Karpas-422 (cell line): ENCODE measurements at regions not wholly inside any gene's neighbourhood (a gene's known extent, or its start where the extent isn't known, plus 50 kb on each side); places are given as distances from the start of the nearest gene placed in this dataset.

Experiments used
- DNase-seq: peaks from one replicate; pipeline ENCODE4 v3.0.0-alpha.2; 2015
- H2AFZ ChIP-seq: fragments of 200-600 bp; sonication (generic); 2 replicates; pipeline ENCODE4 v1.6.1; 2014; ENCODE audit warnings: antibody characterized with exemption, low read length, mixed read lengths
- H3K27ac ChIP-seq: fragments of 200-600 bp; sonication (generic); 2 replicates; pipeline ENCODE4 v1.5.1; 2014; ENCODE audit warnings: mild to moderate bottlenecking, low read length, moderate library complexity
- H3K27me3 ChIP-seq: fragments of 200-600 bp; sonication (generic); 2 replicates; pipeline ENCODE4 v1.6.1; 2014; ENCODE audit warnings: low read length, mixed read lengths
- H3K36me3 ChIP-seq: fragments of 200-600 bp; sonication (generic); 2 replicates; pipeline ENCODE4 v1.6.1; 2014; ENCODE audit warnings: low read length, mixed read lengths; ENCODE audit not compliant: insufficient read depth
- H3K4me1 ChIP-seq: fragments of 200-600 bp; sonication (generic); 2 replicates; pipeline ENCODE4 v1.6.1; 2014; ENCODE audit warnings: mild to moderate bottlenecking, low read length, mixed read lengths
- H3K4me2 ChIP-seq: fragments of 200-600 bp; sonication (generic); 2 replicates; pipeline ENCODE4 v1.6.1; 2014; ENCODE audit warnings: low read length, low read depth, mild to moderate bottlenecking; ENCODE audit not compliant: poor library complexity, severe bottlenecking
- H3K4me3 ChIP-seq: fragments of 200-600 bp; sonication (generic); 2 replicates; pipeline ENCODE4 v1.5.1; 2014; ENCODE audit warnings: mild to moderate bottlenecking, antibody characterized with exemption, low read length, mixed read lengths
- H3K79me2 ChIP-seq: fragments of 200-600 bp; sonication (generic); 2 replicates; pipeline ENCODE4 v1.6.1; 2014; ENCODE audit warnings: mild to moderate bottlenecking, low read length, mixed read lengths
- H3K9ac ChIP-seq: fragments of 200-600 bp; sonication (generic); 2 replicates; pipeline ENCODE4 v1.6.0; 2014; ENCODE audit warnings: low read length
- H3K9me2 ChIP-seq: fragments of 200-600 bp; sonication (generic), shearing (Covaris generic); replicated peaks from 2 replicates; pipeline ENCODE4 v1.6.0; 2014; ENCODE audit warnings: mild to moderate bottlenecking, low read length, moderate library complexity; ENCODE audit not compliant: insufficient read depth
- H3K9me3 ChIP-seq: fragments of 300-700, 200-600 bp; sonication (generic); 2 replicates; pipeline ENCODE4 v1.6.1; 2014; ENCODE audit warnings: low read length, mixed read lengths
- H4K20me1 ChIP-seq: fragments of 200-600 bp; sonication (generic); 2 replicates; pipeline ENCODE4 v1.6.1; 2014; ENCODE audit warnings: mild to moderate bottlenecking, antibody characterized with exemption, low read length, low read depth; ENCODE audit not compliant: insufficient read depth

DNA sequence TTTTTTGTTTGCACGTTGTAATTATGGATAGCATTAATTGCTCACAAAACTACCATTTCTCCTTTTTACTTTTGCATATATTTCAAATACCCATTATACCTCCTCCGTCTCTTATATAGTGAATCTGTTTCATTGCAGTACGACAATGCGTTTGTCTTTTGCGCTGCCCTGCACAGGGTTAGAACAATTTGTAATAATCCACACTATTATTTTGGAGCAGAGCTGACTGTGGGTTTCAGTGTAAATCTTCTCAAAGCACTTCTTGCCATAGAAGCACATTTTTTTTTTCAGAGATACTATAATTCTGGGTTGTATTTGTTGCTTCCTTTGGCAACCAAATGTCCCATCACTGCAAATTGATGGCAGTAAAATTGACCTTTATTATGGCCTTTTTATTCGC is 451.8 kb upstream of the STXBP6 start:
- no peak overlapping the region for H2AFZ ChIP-seq
- H3K9me2 ChIP-seq: no peaks in the 10 kb centered on the region

GRCh38 chr14:25488961-25489360 is 439.0 kb upstream of the STXBP6 start:
- H3K4me2 ChIP-seq: no peak overlapping the region
- no peak overlapping the region for H2AFZ ChIP-seq
- H3K27ac ChIP-seq: no peak overlapping the region
- H3K4me1 ChIP-seq: no peaks in the 10 kb centered on the region
- no peaks in the 10 kb centered on the region for H3K79me2 ChIP-seq
- H3K36me3 ChIP-seq: no peaks in the 10 kb centered on the region
- no peaks in the 10 kb centered on the region for H3K9me2 ChIP-seq
- peaks cover 69% of the 10 kb centered on the region for H3K9me3 ChIP-seq
- H3K9ac ChIP-seq: no peak overlapping the region
- H4K20me1 ChIP-seq: no peaks in the 10 kb centered on the region
- DNase-seq: no peak
- no peaks in the 10 kb centered on the region for H3K27me3 ChIP-seq
- no peak overlapping the region for H3K4me3 ChIP-seq

More for the DNA sequence above, 451.8 kb upstream of the STXBP6 start:
- Histone ChIP-seq H3K9me3 (peaks cover 74% of the 10 kb centered on the region), H3K27ac (no peak overlapping the region), H3K9ac (no peak overlapping the region), H3K36me3 (no peaks in the 10 kb centered on the region), H3K4me1 (no peaks in the 10 kb centered on the region), H4K20me1 (no peaks in the 10 kb centered on the region), H3K27me3 (no peaks in the 10 kb centered on the region), H3K4me3 (no peak overlapping the region), H3K4me2 (no peak overlapping the region), H3K79me2 (no peaks in the 10 kb centered on the region)
- no peak for DNase-seq

GRCh38 chr14:25485381-25485780 is 435.4 kb upstream of the STXBP6 start:
- no peaks in the 10 kb centered on the region for H3K9me2 ChIP-seq
- H3K4me1 ChIP-seq: no peaks in the 10 kb centered on the region
- no peak overlapping the region for H3K4me2 ChIP-seq
- no peak overlapping the region for H2AFZ ChIP-seq
- no peaks in the 10 kb centered on the region for H4K20me1 ChIP-seq
- H3K9ac ChIP-seq: no peak overlapping the region
- H3K79me2 ChIP-seq: no peaks in the 10 kb centered on the region
- no peaks in the 10 kb centered on the region for H3K27me3 ChIP-seq
- H3K36me3 ChIP-seq: no peaks in the 10 kb centered on the region
- no peak overlapping the region for H3K27ac ChIP-seq
- no peak for DNase-seq
- H3K4me3 ChIP-seq: no peak overlapping the region
- peaks cover 70% of the 10 kb centered on the region for H3K9me3 ChIP-seq

DNA sequence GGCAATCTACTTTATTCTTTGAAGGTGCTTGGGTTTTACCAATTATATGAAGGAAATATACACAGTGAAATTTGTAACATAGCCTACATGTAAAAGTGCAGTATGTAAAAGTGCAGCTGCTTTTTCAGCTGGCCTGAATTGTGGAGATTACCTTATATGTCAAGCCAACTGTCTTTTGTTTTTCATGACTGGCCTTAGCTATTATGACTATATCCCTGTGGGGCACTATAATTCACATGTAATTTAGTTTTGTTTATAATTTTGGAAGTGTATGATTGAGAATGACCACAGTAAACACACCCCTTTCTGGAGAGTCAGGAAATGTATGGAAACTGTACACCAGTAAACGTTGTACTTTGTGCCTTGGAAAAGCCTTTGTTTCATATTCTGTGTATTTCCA is 435.0 kb upstream of the STXBP6 start:
- no peak for DNase-seq

DNA sequence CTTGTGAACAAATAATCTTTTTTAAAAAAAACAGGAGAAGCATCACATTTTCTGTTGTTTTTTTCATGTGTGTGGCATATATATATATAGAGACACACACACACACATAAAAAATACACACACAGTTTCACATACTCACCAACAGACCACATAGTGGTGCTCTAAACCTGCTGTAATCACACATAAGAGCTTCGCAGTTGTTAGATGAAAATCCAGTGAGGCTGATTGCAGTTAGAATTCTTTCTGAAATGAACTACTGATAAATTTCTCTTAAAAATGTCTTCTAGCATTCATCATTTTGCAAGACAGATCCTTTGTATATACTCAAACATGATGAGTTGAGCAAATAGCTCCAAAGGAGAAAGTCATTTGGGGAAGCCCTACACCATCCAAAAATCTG is 434.3 kb upstream of the STXBP6 start:
- H3K4me3 ChIP-seq: no peak overlapping the region
- H3K9me3 ChIP-seq: peaks cover 63% of the 10 kb centered on the region
- H3K9me2 ChIP-seq: no peaks in the 10 kb centered on the region
- no peak for DNase-seq
- no peaks in the 10 kb centered on the region for H3K27me3 ChIP-seq
- H3K4me2 ChIP-seq: no peak overlapping the region
- no peaks in the 10 kb centered on the region for H3K36me3 ChIP-seq
- H3K9ac ChIP-seq: no peak overlapping the region
- no peaks in the 10 kb centered on the region for H4K20me1 ChIP-seq
- H3K4me1 ChIP-seq: no peaks in the 10 kb centered on the region
- H2AFZ ChIP-seq: no peak overlapping the region
- H3K79me2 ChIP-seq: no peaks in the 10 kb centered on the region
- no peak overlapping the region for H3K27ac ChIP-seq

More for the DNA sequence above, 435.0 kb upstream of the STXBP6 start:
- H4K20me1 ChIP-seq: no peaks in the 10 kb centered on the region
- H3K4me3 ChIP-seq: no peak overlapping the region
- H3K27ac ChIP-seq: no peak overlapping the region
- no peaks in the 10 kb centered on the region for H3K9me2 ChIP-seq
- H3K4me1 ChIP-seq: no peaks in the 10 kb centered on the region
- H3K4me2 ChIP-seq: no peak overlapping the region
- H3K79me2 ChIP-seq: no peaks in the 10 kb centered on the region
- H3K27me3 ChIP-seq: no peaks in the 10 kb centered on the region
- no peaks in the 10 kb centered on the region for H3K36me3 ChIP-seq
- H3K9ac ChIP-seq: no peak overlapping the region
- no peak overlapping the region for H2AFZ ChIP-seq
- peaks cover 66% of the 10 kb centered on the region for H3K9me3 ChIP-seq

DNA sequence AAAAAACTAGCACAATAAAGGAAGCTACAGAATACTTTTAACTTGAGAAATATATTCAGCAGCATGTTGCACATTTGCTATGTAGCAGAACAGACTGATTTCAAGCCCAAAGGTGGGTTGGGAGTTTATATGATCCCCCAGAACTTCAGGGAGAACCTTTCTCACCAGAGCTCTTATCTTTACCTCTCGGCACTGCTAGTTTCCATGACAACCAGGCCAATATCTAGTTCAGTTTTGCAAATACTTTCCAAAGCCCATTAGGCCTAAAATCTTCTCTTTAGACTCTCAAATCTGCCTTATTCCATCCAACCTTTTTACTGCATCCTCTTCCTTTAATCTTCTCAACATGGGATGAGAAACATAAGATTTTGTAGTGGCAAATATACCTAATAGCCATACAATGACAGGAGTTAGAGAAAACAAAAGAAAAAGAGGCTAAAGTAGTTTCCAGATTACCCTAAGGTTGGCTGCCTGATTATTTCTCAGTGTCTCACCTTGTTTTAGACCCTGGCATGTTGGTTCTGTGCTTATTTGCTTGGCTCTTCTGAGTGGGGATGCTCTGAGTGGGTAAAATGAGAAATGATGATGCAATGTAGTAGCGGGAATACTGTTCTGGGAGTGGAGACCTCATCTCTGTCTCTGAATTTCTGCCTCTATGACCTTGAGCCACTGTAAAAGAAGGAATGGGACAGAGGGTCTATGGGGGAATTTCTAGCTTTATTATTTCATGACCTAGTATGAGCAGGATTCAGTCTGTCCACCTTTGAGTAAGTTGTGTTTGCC is 427.6 kb upstream of the STXBP6 start:
- H3K9me3 ChIP-seq: peaks cover 64% of the 10 kb centered on the region
- H3K27me3 ChIP-seq: no peaks in the 10 kb centered on the region
- no peaks in the 10 kb centered on the region for H4K20me1 ChIP-seq
- no peak overlapping the region for H3K4me2 ChIP-seq
- no peak overlapping the region for H3K27ac ChIP-seq
- H3K9me2 ChIP-seq: no peaks in the 10 kb centered on the region
- no peaks in the 10 kb centered on the region for H3K36me3 ChIP-seq
- H3K4me3 ChIP-seq: no peak overlapping the region
- DNase-seq: no peak
- H3K4me1 ChIP-seq: no peaks in the 10 kb centered on the region
- no peak overlapping the region for H3K9ac ChIP-seq
- no peak overlapping the region for H2AFZ ChIP-seq
- H3K79me2 ChIP-seq: no peaks in the 10 kb centered on the region

DNA sequence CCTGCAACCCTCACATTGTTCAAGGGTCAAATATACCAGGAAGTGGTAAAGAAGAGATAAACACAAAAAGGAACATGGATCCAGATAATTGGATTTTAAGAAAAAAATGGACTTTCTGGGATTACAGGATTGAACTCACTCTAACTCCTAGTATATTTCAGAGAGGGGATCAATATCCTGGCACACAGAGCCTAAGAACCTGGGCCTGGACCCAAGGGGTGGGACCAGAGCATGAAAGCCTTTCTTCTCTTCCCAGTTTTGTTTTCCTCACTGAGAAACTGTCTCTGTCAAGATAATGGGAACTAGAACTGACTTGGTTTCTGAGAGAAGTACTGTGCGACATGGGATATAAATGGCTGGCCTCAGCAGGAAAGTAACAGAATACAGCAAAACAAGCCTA is 422.8 kb upstream of the STXBP6 start:
- no peak overlapping the region for H3K27ac ChIP-seq
- H4K20me1 ChIP-seq: no peaks in the 10 kb centered on the region
- no peaks in the 10 kb centered on the region for H3K9me2 ChIP-seq
- DNase-seq: no peak
- no peak overlapping the region for H3K4me3 ChIP-seq
- H3K4me1 ChIP-seq: no peaks in the 10 kb centered on the region
- no peak overlapping the region for H3K4me2 ChIP-seq
- no peaks in the 10 kb centered on the region for H3K36me3 ChIP-seq
- no peak overlapping the region for H3K9ac ChIP-seq
- no peak overlapping the region for H2AFZ ChIP-seq
- peaks cover 68% of the 10 kb centered on the region for H3K9me3 ChIP-seq
- H3K79me2 ChIP-seq: no peaks in the 10 kb centered on the region
- H3K27me3 ChIP-seq: no peaks in the 10 kb centered on the region

DNA sequence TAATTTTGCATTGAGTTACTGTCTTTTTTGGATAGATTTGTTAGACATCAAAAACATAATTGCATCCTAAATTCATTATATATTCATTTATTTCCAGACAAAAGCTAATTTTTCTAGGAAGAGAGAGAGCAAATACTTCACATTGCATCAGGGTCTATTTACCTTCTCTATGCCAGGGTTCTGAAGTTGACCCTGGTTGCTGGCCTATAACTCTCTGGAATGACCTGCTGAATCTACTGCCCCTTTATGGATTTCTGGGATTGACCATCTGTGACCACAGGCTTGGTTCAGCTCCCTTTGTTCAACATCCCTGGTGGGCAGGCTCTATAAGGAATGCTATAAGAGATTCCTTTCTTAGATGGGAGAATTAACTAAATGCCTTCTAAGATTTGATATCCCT is 414.8 kb upstream of the STXBP6 start:
- Histone ChIP-seq H3K4me3 (no peak overlapping the region), H3K9me3 (peaks cover 78% of the 10 kb centered on the region), H2AFZ (no peak overlapping the region), H4K20me1 (no peaks in the 10 kb centered on the region), H3K36me3 (no peaks in the 10 kb centered on the region), H3K9me2 (no peaks in the 10 kb centered on the region), H3K4me1 (no peaks in the 10 kb centered on the region), H3K27me3 (no peaks in the 10 kb centered on the region), H3K79me2 (no peaks in the 10 kb centered on the region), H3K4me2 (no peak overlapping the region), H3K9ac (no peak overlapping the region), H3K27ac (no peak overlapping the region)
- no peak for DNase-seq
